Pancreas (tissue), 10 donors: ENCODE measurements at regions not wholly inside any gene's neighbourhood (a gene's known extent, or its start where the extent isn't known, plus 50 kb on each side); places are given as distances from the start of the nearest gene placed in this dataset.

ENCODE experiments used
- ATAC-seq, 4 donors: fragments of 200-7000 bp; cut with Tn5 transposase; one replicate each; pipeline versions ENCODE4 v1.8.0 to v1.9.1; 2020; ENCODE audit warnings: mild to moderate bottlenecking in 4 of 4, moderate library complexity in 4 of 4
- DNase-seq, 6 donors: peaks; one replicate each; pipeline ENCODE4 v3.0.0-alpha.2; 2020
- FAIRE-seq: peaks from 2 replicates; lab custom pipeline; 2012; peaks lifted over from hg19 to GRCh38; lab: Jason Lieb, UNC
- H3K27ac ChIP-seq, 4 donors: fragments of 200-600 bp; sonication (generic); 1 replicate in 3 of 4; 2 replicates in 1 of 4; pipeline versions ENCODE4 v1.5.0 to v1.8.0; 2020
- H3K27me3 ChIP-seq, 4 donors: fragments of 200-600 bp; one replicate each; pipeline ENCODE4 v1.8.0; 2021
- H3K36me3 ChIP-seq, 3 donors: fragments of 200-600 bp; sonication (generic) in 1 of 3; one replicate each; pipeline versions ENCODE4 v1.5.0 to v1.8.0; 2020 to 2021
- H3K4me1 ChIP-seq, 3 donors: fragments of 200-600 bp; one replicate each; pipeline ENCODE4 v1.8.0; 2021
- H3K4me3 ChIP-seq, 4 donors: fragments of 200-600 bp; sonication (generic) in 2 of 4; one replicate each; pipeline versions ENCODE4 v1.5.0 to v1.8.0; 2020 to 2021
- H3K9me3 ChIP-seq, 4 donors: fragments of 200-600 bp; one replicate each; pipeline ENCODE4 v1.8.0; 2021
- CTCF ChIP-seq, 4 donors: fragments of 200-600 bp; sonication (generic) in 3 of 4; IDR thresholded peaks; one replicate each; pipeline versions ENCODE4 v1.5.0 to v1.8.0; 2021; ENCODE audit warnings: antibody characterized with exemption in 4 of 4
- WGBS, 2 donors: extraction: QIAGEN DNeasy Blood & Tissue Kit; methylation state at CpG; one replicate each; pipeline ENCODE4 v1.1.7; 2013; 5-methylcytosine and 5-hydroxymethylcytosine counted together
- intact Hi-C, 3 donors: fragments of 100-400 bp; cut with DNase I; formaldehyde crosslinking; loops; one replicate each; pipeline versions ENCODE4 v1.11.1 to v1.14.2; 2022
- donor health status: healthy with polysubstance abuse.
- donor health status: DM: no; HTN: no; CAD: no; lungs with moderate emphysema.
- donor health status: DM: no; HTN: no; CAD: no.
- donor health status: control.
- donor health status: control.
- donor health status: Bipolar disorder and iron deficiency.
- donor health status: DM: yes; HTN: yes; CAD: no.
- donor health status: DM: no; HTN: no; CAD: no.
- donor health status: DM: no; HTN: no; CAD: no.
- donor health status: DM: yes; HTN: yes; CAD: no.

GRCh38 chr4:55752810-55753209 is 66.8 kb upstream of the EXOC1L start:
- FAIRE-seq (no peak), ATAC-seq (no peak), DNase-seq (no peak)
- H3K4me1 ChIP-seq, result no peaks in the 10 kb centered on the region
- no peak overlapping the region for H3K27ac ChIP-seq
- no peaks in the 10 kb centered on the region for H3K36me3 ChIP-seq
- no peak for TF ChIP-seq CTCF (IDR thresholded peaks at IDR 0.05)
- no peaks in the 10 kb centered on the region for H3K9me3 ChIP-seq
- no peak overlapping the region for H3K4me3 ChIP-seq
- intact Hi-C loops, result no loop called here
- WGBS, 2 donors, result 54 to 63% methylated on average over 5 of the region's 5 CpGs
- no peaks in the 10 kb centered on the region for H3K27me3 ChIP-seq

GRCh38 chr4:55753856-55754255 is 65.7 kb upstream of the EXOC1L start:
- FAIRE-seq (no peak), DNase-seq (no peak), ATAC-seq (no peak)
- TF ChIP-seq CTCF (IDR thresholded peaks at IDR 0.05), result no peak
- Histone ChIP-seq H3K4me1 (no peaks in the 10 kb centered on the region), H3K27ac (no peak overlapping the region), H3K36me3 (no peaks in the 10 kb centered on the region), H3K4me3 (no peak overlapping the region), H3K9me3 (no peaks in the 10 kb centered on the region), H3K27me3 (no peaks in the 10 kb centered on the region)
- 27 to 28% methylated on average over 1 of the region's 1 CpG for WGBS, 2 donors
- intact Hi-C loops, result no loop called here

GRCh38 chr4:55754754-55755350 is 64.7 kb upstream of the EXOC1L start:
- Histone ChIP-seq H3K9me3 (no peaks in the 10 kb centered on the region), H3K4me3 (no peak overlapping the region), H3K4me1 (no peaks in the 10 kb centered on the region), H3K27ac (no peak overlapping the region), H3K27me3 (no peaks in the 10 kb centered on the region), H3K36me3 (no peaks in the 10 kb centered on the region)
- ATAC-seq (no peak), FAIRE-seq (no peak), DNase-seq (no peak)
- intact Hi-C loops, result no loop called here
- no peak for TF ChIP-seq CTCF (IDR thresholded peaks at IDR 0.05)
- 57 to 68% methylated on average over 6 of the region's 6 CpGs for WGBS, 2 donors

- WGBS, 2 donors, result 83 to 96% methylated on average over 3 of the region's 3 CpGs
- Histone ChIP-seq H3K27ac (no peak overlapping the region), H3K4me1 (no peaks in the 10 kb centered on the region), H3K27me3 (no peaks in the 10 kb centered on the region), H3K36me3 (no peaks in the 10 kb centered on the region), H3K9me3 (no peaks in the 10 kb centered on the region), H3K4me3 (no peak overlapping the region)
- FAIRE-seq, result peak; percentile 99
- intact Hi-C loops, result no loop called here
- no peak for ATAC-seq
- no peak for DNase-seq
- TF ChIP-seq CTCF (IDR thresholded peaks at IDR 0.05), result no peak
Measured at GRCh38 chr4:55756208-55756607, 63.4 kb upstream of the EXOC1L start.

- no peak for FAIRE-seq
- Histone ChIP-seq H3K27me3 (no peaks in the 10 kb centered on the region), H3K27ac (no peak overlapping the region), H3K4me3 (no peak overlapping the region), H3K4me1 (no peaks in the 10 kb centered on the region), H3K9me3 (no peaks in the 10 kb centered on the region), H3K36me3 (no peaks in the 10 kb centered on the region)
- TF ChIP-seq CTCF (IDR thresholded peaks at IDR 0.05), result no peak
- intact Hi-C loops, result no loop called here
- ATAC-seq, result no peak
- DNase-seq, result no peak
Measured at GRCh38 chr4:55757356-55757952, 62.1 kb upstream of the EXOC1L start.
